Ureter (tissue), 1 donor: ENCODE measurements at regions not wholly inside any gene's neighbourhood (a gene's known extent, or its start where the extent isn't known, plus 50 kb on each side); places are given as distances from the start of the nearest gene placed in this dataset.
"Not testable (repeated sequence)": the region's sequence is repeated elsewhere in the genome, so short reads cannot be mapped to it uniquely, and the experiment has no call there.

Experiments
- DNase-seq: peaks from one replicate; pipeline ENCODE4 v3.0.0-alpha.2; 2020; ENCODE audit warnings: low spot score
- donor health status: DM: yes; HTN: yes; CAD: no.

- DNase-seq: not testable (repeated sequence)
Measured at GRCh38 chr2:106258859-106259258, 64.8 kb upstream of the UXS1 start.

GRCh38 chr2:106257830-106258229 lies 63.7 kb upstream of the UXS1 start:
- no peak for DNase-seq

- DNase-seq: no peak
Measured at GRCh38 chr2:106257135-106257534, 63.0 kb upstream of the UXS1 start.

- DNase-seq: not testable (repeated sequence)
Measured at GRCh38 chr2:106249157-106249828, 55.2 kb upstream of the UXS1 start.

- DNase-seq: not testable (repeated sequence)
Measured at GRCh38 chr2:106248548-106249151, 54.5 kb upstream of the UXS1 start.
